Testis (tissue), 2 donors: ENCODE measurements at regions not wholly inside any gene's neighbourhood (a gene's known extent, or its start where the extent isn't known, plus 50 kb on each side); places are given as distances from the start of the nearest gene placed in this dataset.

Experiments
- DNase-seq: peaks from one replicate; pipeline ENCODE4 v3.0.0-alpha.2; 2019
- H3K27ac ChIP-seq, 2 donors: fragments of 200-600 bp; sonication (generic); one replicate each; pipeline ENCODE4 v1.5.1; 2019
- H3K27me3 ChIP-seq: fragments of 200-600 bp; sonication (generic); one replicate; pipeline ENCODE4 v1.5.1; 2019
- H3K36me3 ChIP-seq: fragments of 200-600 bp; sonication (generic); one replicate; pipeline ENCODE4 v1.5.1; 2017; ENCODE audit warnings: low read depth; ENCODE audit errors: missing control alignments
- H3K4me1 ChIP-seq: fragments of 200-600 bp; sonication (generic); one replicate; pipeline ENCODE4 v1.5.1; 2019
- H3K4me3 ChIP-seq, 2 donors: fragments of 200-600 bp; sonication (generic); one replicate each; pipeline ENCODE4 v1.5.1; 2017 to 2019
- H3K9me3 ChIP-seq: fragments of 200-600 bp; sonication (generic); one replicate; pipeline ENCODE4 v1.5.1; 2017
- CTCF ChIP-seq, 3 experiments: fragments of 450-650 bp in 2 of 3; fragments of 200-600 bp in 1 of 3; sonication (generic) in 1 of 3; IDR thresholded peaks; one replicate each; pipeline ENCODE4 v1.5.1; 2016 to 2019; ENCODE audit warnings: antibody characterized with exemption in 3 of 3, mild to moderate bottlenecking in 2 of 3, moderate library complexity in 1 of 3
- POLR2A ChIP-seq: fragments of 450-650 bp; IDR thresholded peaks from one replicate; pipeline ENCODE4 v1.6.1; 2017; ENCODE audit warnings: antibody characterized with exemption, mild to moderate bottlenecking, moderate library complexity
- WGBS, 2 donors: methylation state at CpG; one replicate each; pipeline ENCODE4 v1.1.5; 2018; 5-methylcytosine and 5-hydroxymethylcytosine counted together
- intact Hi-C: fragments of 100-400 bp; cut with DNase I; formaldehyde crosslinking; loops from one replicate; pipeline ENCODE4 v1.15.1; 2023; ENCODE audit warnings: low total_unique reads

- Histone ChIP-seq H3K36me3 (no peaks in the 10 kb centered on the region), H3K4me1 (peaks cover 24% of the 10 kb centered on the region), H3K27me3 (no peaks in the 10 kb centered on the region), H3K4me3 (no peak overlapping the region), H3K9me3 (no peaks in the 10 kb centered on the region), H3K27ac (peak overlapping the region; percentile 51 to 87)
- intact Hi-C loops, result no loop called here
- no peak for DNase-seq
- 35 to 52% methylated on average over 4 of the region's 4 CpGs for WGBS, 2 donors
- TF ChIP-seq CTCF (IDR thresholded peaks at IDR 0.05), result no peak
- TF ChIP-seq POLR2A, result no peak
Observed at GRCh38 chr11:95339086-95339901, 108.3 kb upstream of the SESN3 start.

GRCh38 chr11:95338430-95338991 is 107.5 kb upstream of the SESN3 start:
- intact Hi-C loops, result no loop called here
- no peaks in the 10 kb centered on the region for H3K27me3 ChIP-seq
- WGBS, 2 donors, result 19 to 20% methylated on average over 4 of the region's 4 CpGs
- H3K4me1 ChIP-seq, result peaks cover 24% of the 10 kb centered on the region
- TF ChIP-seq POLR2A, result no peak
- TF ChIP-seq CTCF (IDR thresholded peaks at IDR 0.05), result no peak
- DNase-seq, result peak; percentile 87
- no peak overlapping the region for H3K4me3 ChIP-seq
- no peaks in the 10 kb centered on the region for H3K9me3 ChIP-seq
- H3K36me3 ChIP-seq, result no peaks in the 10 kb centered on the region
- H3K27ac ChIP-seq, result peak overlapping the region; percentile 76 to 87

- H3K4me1 ChIP-seq, result peaks cover 24% of the 10 kb centered on the region
- intact Hi-C loops, result no loop called here
Observed at GRCh38 chr11:95337972-95338429, 107.0 kb upstream of the SESN3 start.

GRCh38 chr11:95337175-95337957 is 106.4 kb upstream of the SESN3 start:
- intact Hi-C loops, result no loop called here
- H3K4me1 ChIP-seq, result peaks cover 24% of the 10 kb centered on the region
- peak overlapping the region; percentile 76 to 87 for H3K27ac ChIP-seq
- no peaks in the 10 kb centered on the region for H3K27me3 ChIP-seq
- H3K36me3 ChIP-seq, result no peaks in the 10 kb centered on the region
- TF ChIP-seq POLR2A, result no peak
- TF ChIP-seq CTCF (IDR thresholded peaks at IDR 0.05), result no peak
- H3K4me3 ChIP-seq, result no peak overlapping the region
- peak; percentile 43 for DNase-seq
- H3K9me3 ChIP-seq, result no peaks in the 10 kb centered on the region
- WGBS, 2 donors, result 38 to 43% methylated on average over 14 of the region's 14 CpGs

More at GRCh38 chr11:95337972-95338429, 107.0 kb upstream of the SESN3 start:
- TF ChIP-seq CTCF (IDR thresholded peaks at IDR 0.05) (no peak), POLR2A (no peak)
- Histone ChIP-seq H3K36me3 (no peaks in the 10 kb centered on the region), H3K4me3 (no peak overlapping the region), H3K27ac (peak overlapping the region; percentile 76 to 87), H3K27me3 (no peaks in the 10 kb centered on the region), H3K9me3 (no peaks in the 10 kb centered on the region)
- 46 to 65% methylated on average over 2 of the region's 2 CpGs for WGBS, 2 donors
- no peak for DNase-seq
